ENCODE measurements at regions not wholly inside any gene's neighbourhood (a gene's known extent, or its start where the extent isn't known, plus 50 kb on each side); places are given as distances from the start of the nearest gene placed in this dataset.

- TF ChIP-seq, protein P1, sequence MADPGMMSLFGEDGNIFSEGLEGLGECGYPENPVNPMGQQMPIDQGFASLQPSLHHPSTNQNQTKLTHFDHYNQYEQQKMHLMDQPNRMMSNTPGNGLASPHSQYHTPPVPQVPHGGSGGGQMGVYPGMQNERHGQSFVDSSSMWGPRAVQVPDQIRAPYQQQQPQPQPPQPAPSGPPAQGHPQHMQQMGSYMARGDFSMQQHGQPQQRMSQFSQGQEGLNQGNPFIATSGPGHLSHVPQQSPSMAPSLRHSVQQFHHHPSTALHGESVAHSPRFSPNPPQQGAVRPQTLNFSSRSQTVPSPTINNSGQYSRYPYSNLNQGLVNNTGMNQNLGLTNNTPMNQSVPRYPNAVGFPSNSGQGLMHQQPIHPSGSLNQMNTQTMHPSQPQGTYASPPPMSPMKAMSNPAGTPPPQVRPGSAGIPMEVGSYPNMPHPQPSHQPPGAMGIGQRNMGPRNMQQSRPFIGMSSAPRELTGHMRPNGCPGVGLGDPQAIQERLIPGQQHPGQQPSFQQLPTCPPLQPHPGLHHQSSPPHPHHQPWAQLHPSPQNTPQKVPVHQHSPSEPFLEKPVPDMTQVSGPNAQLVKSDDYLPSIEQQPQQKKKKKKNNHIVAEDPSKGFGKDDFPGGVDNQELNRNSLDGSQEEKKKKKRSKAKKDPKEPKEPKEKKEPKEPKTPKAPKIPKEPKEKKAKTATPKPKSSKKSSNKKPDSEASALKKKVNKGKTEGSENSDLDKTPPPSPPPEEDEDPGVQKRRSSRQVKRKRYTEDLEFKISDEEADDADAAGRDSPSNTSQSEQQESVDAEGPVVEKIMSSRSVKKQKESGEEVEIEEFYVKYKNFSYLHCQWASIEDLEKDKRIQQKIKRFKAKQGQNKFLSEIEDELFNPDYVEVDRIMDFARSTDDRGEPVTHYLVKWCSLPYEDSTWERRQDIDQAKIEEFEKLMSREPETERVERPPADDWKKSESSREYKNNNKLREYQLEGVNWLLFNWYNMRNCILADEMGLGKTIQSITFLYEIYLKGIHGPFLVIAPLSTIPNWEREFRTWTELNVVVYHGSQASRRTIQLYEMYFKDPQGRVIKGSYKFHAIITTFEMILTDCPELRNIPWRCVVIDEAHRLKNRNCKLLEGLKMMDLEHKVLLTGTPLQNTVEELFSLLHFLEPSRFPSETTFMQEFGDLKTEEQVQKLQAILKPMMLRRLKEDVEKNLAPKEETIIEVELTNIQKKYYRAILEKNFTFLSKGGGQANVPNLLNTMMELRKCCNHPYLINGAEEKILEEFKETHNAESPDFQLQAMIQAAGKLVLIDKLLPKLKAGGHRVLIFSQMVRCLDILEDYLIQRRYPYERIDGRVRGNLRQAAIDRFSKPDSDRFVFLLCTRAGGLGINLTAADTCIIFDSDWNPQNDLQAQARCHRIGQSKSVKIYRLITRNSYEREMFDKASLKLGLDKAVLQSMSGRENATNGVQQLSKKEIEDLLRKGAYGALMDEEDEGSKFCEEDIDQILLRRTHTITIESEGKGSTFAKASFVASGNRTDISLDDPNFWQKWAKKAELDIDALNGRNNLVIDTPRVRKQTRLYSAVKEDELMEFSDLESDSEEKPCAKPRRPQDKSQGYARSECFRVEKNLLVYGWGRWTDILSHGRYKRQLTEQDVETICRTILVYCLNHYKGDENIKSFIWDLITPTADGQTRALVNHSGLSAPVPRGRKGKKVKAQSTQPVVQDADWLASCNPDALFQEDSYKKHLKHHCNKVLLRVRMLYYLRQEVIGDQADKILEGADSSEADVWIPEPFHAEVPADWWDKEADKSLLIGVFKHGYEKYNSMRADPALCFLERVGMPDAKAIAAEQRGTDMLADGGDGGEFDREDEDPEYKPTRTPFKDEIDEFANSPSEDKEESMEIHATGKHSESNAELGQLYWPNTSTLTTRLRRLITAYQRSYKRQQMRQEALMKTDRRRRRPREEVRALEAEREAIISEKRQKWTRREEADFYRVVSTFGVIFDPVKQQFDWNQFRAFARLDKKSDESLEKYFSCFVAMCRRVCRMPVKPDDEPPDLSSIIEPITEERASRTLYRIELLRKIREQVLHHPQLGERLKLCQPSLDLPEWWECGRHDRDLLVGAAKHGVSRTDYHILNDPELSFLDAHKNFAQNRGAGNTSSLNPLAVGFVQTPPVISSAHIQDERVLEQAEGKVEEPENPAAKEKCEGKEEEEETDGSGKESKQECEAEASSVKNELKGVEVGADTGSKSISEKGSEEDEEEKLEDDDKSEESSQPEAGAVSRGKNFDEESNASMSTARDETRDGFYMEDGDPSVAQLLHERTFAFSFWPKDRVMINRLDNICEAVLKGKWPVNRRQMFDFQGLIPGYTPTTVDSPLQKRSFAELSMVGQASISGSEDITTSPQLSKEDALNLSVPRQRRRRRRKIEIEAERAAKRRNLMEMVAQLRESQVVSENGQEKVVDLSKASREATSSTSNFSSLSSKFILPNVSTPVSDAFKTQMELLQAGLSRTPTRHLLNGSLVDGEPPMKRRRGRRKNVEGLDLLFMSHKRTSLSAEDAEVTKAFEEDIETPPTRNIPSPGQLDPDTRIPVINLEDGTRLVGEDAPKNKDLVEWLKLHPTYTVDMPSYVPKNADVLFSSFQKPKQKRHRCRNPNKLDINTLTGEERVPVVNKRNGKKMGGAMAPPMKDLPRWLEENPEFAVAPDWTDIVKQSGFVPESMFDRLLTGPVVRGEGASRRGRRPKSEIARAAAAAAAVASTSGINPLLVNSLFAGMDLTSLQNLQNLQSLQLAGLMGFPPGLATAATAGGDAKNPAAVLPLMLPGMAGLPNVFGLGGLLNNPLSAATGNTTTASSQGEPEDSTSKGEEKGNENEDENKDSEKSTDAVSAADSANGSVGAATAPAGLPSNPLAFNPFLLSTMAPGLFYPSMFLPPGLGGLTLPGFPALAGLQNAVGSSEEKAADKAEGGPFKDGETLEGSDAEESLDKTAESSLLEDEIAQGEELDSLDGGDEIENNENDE (IDR thresholded peaks at IDR 0.05; ENCODE audit: insufficient replicate concordance, low read length), result no peak
- no peak for TF ChIP-seq NANOG (IDR thresholded peaks at IDR 0.05; ENCODE audit: insufficient read depth, low read depth, low read length, poor library complexity, severe bottlenecking)
- TF ChIP-seq JUND (IDR thresholded peaks at IDR 0.05; ENCODE audit: low read length), result no peak
These were observed 729.0 kb downstream of the FAM181B start (continued) for GRCh38 chr11:82004537-82005213.

Data from H1 (cell line).